NCI-H2196 (cell line): ENCODE measurements at regions not wholly inside any gene's neighbourhood (a gene's known extent, or its start where the extent isn't known, plus 50 kb on each side); places are given as distances from the start of the nearest gene placed in this dataset.
"Not testable (repeated sequence)": the region's sequence is repeated elsewhere in the genome, so short reads cannot be mapped to it uniquely, and the experiment has no call there.

Experiments
- DNase-seq: peaks from one replicate; lab custom pipeline; 2025; ENCODE audit not compliant: unreplicated experiment; lab: John Stamatoyannopoulos, UW

DNA sequence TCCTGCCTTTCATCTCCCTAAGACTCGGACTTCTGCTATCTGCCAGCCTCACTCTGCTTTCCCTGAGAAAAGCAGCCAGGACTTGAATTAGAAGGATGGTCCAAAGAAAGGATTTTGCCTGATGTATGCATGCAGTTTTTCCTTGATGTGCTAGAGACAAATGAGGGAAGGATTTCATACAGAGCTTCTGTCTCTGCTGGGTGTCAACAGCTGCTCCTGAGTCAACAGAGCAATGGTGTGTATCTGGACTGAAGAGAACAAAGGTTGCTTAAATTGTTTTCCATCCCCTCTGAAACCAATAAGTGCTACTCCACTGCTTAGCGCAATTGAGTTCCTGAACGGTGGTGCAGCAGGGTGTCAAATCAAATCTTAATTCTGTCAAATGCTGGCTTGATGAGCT is 680.6 kb upstream of the C16orf82 start:
- DNase-seq, result no peak

DNA sequence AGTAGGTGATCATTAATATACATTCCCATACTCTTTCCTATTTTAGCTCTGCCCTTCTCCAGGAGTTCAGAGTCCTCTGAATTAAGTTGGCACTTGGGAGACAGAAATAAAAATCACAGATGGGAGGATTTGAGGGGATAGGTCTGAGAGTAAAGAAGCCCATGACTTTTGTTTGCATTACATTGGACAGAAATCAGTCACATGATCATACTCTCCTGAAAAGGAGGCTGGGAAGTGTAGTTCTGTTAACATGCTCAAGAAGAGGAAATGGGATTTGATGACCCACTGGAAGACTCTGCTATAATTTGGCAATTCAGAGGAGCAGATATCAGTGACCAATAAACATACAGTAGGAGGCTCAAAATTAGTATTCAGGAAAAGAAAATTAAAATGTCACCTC is 674.9 kb upstream of the C16orf82 start:
- no peak for DNase-seq

DNA sequence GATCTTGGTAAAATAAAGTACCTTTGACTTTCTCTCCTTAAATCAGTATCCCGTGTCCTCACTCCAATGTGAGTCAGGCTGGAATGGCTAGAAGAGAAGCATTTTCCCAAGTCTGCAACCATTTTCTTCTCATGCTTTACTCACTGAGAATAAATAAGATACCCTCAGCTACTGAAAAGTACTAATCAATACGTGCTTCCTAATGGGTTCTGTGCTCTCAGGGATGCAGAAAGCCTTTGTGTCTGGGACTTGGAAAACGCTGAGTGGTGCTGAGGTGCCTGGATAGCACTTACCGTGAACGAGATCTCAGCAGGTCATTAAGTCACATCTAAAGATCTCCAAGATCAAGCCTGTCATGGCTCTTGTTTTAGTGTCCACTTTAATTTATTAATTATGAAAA is 672.3 kb upstream of the C16orf82 start:
- DNase-seq, result no peak

DNA sequence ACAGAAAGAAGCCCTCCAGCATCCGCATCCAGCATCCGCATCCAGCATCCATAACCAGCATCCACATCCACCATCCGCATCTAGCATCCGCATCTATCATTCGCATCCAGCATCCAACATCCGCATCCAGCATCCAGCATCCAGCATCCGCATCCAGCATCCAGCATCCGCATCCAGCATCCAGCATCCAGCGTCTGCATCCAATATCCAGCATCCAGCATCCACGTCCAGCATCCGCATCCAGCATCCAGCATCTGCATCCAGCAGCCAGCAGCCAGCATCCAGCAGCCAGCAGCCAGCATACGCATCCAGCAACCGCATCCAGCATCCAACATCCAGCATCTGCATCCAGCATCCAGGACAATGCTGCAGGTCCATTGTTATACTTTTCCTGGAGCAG is 671.0 kb upstream of the C16orf82 start:
- no peak for DNase-seq

DNA sequence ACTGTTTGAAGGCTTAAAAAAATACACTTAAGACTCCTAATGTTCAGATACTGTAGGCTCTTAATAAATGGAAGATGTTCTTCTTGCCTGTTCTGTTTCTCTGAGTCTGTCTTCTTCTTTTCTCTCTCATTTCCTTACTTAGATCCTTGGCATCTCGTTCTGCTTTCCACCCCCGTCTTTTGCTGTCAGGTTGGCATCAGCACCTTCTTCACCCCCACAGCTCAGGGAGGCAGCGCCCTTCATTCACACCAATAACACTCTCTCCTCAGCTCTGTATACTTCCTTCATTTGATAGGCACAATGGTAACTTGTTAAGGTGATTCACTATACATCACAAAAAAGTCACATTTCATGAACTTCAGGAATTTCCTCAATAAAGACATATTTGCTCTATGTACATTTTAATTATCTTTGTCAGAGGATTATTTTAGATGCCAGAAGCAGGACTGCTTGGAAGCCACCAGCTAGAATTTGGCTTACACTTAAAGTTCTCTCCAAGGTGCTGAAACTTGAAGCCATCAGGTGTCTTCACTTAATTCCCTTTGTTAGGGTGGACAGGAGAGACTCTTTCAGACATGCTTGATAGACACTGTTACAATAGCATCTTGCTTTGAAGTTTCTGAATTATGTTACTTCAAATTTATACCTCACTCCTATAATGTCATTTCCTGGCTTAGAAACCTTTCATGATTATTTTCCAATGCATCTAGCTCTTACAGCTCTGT is 670.1 kb upstream of the C16orf82 start:
- DNase-seq, result no peak

DNA sequence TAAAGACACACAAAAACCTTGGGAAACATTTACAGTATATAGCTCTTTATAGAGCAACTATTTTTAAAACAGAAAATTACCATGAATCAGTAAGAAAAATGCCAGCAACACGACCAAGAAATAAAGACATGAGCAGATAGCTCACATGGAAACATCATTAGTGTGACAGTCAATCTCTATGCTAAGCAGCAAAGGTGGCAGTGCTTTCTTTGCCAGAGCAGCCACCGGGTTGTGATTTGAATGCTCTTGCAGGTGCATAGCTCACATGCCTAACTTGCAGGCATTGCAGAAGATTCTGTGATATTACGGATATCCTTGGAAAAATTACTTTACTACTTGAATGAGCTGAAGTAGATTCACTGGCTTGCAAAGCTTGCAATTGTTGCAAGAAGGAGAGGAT is 652.9 kb upstream of the C16orf82 start:
- DNase-seq, result no peak

DNA sequence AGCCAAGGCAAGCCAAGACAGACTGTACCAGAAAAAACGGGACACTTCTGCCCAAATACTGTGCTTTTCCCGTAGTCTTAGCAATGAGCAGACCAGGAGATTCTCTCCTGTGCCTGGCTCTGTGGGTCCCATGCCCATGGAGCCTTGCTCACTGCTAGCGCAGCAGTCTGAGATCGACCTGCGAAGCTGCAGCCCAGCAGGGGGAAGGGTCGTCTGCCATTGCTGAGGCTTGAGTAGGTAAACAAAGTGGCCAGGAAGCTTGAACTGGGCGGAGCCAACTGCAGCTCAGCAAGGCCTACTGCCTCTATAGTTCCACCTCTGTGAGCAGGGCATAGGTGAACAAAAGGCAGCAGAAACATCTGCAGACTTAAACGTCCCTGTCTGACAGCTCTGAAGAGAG is 647.3 kb upstream of the C16orf82 start:
- DNase-seq, result not testable (repeated sequence)

DNA sequence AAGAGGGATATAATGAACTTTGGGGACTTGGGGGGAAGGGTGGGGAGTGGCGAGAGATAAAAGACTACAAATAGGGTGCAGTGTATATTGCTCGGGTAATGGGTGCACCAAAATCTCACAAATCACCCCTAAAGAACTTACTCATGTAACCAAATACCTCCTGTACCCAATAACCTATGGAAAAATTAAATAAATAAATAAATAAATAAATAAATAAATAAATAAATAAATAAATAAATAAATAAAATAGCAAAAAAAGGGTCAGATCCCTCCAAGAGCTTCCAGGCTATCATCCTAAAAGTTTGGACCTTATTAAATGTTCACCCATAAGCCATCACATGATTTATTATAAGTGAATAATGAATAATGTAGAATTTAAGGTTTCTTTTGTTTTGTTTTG is 636.1 kb upstream of the C16orf82 start:
- no peak for DNase-seq

DNA sequence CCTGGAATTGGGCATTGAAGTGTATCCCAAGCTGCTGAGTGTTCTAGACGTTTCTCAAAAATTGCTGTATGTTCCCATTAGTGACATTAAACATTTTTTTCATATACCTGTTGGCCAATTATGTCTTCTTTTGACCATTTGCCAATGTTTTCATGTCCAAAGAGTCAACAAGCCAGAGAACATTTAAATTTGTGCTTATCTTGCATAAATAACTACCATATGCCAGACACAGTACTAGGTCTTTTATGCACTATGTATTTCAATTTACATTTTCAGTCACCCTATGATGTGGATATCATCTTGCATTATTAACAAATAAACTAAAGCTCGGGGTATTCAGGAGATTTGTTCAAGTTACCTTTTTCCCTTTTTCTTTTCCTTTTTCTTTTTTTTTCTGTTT is 632.9 kb upstream of the C16orf82 start:
- no peak for DNase-seq

DNA sequence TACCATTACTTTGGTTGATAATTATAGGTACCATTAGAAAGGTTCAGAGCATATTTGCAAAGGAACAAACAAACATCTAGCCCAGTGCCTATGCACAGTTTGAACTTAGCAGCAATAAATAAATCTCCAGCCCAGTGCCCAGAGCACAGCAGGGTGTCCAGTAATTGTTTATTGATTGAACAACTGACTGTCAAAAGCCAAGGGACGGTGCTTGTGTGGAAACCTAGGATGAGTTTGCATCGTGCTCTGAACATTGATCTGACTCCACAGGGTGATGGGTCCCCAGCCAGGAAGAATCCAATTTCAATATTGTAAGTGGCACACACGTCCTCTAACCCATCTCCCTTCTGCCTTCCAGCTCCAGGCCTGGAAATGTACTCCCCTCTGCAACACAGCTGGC is 625.5 kb upstream of the C16orf82 start:
- no peak for DNase-seq

DNA sequence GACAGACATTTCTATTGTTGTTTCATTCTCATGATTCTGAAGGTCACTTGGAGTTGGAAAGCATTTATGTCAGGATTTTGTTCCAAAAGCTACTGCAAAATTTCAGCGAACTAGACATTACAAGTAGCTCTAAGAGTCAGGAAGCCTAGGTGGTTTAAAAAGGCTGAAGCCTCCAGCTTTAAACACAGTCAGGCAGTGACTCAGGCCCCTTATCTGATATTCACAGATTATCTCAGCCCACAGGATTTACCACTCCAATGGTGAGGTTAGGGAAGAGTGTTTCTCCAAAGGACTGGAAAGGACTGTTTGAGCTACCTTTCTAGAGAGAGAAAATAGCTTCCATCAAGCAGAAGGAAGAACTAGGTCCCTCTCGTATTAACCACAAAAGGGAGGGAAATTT is 624.4 kb upstream of the C16orf82 start:
- no peak for DNase-seq

DNA sequence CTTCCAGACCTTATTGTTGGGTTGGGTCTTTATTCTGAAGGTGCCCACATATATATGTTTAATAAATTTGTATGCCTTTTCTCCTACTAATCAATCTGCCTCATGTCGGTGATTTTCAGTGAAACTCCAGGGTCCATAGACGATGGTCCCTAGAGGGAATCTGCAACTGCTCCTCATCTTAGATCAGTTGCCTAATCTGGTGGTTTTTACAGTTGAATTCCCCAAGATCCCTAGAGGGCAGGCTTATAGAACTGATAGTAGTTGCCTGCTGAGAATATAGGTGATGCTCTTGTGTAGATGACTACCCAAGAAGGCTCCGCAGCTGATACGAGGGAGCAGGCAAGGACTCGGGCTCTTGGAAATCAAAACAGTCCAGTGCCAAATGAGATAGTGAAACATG is 619.2 kb upstream of the C16orf82 start:
- DNase-seq, result no peak

DNA sequence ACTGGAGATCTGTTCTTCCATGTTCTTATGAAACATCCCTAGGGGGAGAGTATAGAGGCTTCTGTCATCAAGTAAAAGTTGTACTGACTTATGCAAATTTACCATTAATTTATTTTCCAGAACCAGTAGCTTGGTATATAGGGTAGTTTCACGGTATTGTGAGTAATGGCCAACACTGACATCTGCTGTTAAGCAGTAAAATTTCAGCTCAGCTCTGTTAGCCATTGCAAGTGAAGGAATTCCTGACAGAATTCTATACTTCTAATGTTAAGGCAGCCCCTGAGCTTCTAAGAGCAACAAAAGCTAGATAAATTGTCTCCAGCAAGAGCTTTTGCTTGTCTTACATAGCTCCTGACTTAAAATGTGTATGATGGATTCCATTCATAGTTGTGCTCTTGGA is 613.5 kb upstream of the C16orf82 start:
- DNase-seq, result no peak

DNA sequence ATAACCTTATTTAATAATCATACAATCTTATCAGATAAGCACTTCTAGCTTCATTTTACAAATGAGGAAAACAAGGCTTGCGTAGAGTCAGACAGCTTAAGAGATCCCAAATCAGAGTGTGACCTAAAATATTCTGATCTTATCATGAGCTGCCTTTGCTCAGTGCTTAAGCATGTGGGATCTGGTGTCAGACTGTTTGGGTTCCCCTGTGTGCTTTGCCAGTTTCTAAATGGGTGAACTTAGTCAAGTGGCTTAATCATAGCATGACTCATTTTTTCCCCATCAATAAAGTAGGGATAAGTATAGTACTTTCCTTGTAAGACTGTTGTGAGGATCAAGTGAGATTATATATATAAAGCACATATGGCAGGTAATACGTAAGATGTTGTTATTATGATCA is 612.6 kb upstream of the C16orf82 start:
- DNase-seq, result no peak

DNA sequence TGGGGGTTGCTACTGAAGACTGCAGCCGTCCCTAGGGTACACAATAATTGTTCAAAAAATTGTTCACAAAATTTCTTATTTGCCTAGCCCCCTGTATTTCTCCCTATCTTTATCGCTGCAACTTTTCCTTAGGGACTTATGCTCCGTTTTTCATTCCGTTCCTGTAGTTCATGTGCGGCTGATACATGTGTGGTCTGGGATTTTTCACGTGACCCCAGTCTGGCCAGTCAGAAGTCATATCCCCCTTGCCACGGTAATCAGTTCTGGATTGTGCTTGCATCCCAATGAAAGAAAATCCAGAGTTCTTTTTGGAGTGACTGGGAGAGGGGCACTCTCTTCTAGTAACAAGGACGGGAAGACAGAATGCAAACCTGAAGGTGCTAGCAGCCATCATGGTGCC is 610.7 kb upstream of the C16orf82 start:
- DNase-seq, result no peak

DNA sequence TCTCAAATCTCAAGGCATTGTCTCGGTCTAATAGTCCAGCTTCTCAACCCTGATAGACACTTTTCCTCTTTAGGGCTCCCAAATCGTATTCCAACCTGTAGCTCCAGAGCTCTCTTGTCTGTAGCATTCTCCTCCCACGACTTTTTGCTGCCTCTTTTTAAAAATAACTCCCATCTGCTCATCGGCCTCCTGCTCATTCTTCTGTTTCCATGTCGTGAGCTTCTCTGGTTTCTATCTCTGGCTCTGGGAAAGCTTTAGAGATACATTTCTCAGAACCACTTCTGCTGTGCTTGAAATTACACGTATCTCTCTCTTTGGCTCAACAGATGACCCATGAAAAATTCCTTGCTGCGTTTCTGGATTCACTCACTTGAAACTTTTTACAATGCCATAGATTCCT is 609.6 kb upstream of the C16orf82 start:
- DNase-seq, result no peak

DNA sequence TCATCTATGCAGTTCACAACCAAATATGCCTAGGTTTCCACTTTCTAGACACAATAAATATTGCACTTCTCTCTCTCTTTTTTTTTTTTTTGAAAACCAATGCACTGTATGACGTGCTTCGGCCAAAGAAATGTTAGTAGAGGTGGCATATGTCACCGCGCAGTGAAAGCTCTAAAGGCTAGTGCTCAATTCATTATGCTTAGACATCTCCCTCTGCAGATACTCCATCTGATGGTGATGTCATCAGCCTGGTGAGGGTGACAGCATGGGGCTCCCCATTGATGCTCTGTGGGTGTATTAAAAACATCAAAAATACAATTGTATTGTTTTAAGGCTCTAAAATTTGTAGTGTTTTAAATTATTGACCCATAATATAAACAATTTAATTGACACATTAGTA is 608.8 kb upstream of the C16orf82 start:
- DNase-seq, result no peak

DNA sequence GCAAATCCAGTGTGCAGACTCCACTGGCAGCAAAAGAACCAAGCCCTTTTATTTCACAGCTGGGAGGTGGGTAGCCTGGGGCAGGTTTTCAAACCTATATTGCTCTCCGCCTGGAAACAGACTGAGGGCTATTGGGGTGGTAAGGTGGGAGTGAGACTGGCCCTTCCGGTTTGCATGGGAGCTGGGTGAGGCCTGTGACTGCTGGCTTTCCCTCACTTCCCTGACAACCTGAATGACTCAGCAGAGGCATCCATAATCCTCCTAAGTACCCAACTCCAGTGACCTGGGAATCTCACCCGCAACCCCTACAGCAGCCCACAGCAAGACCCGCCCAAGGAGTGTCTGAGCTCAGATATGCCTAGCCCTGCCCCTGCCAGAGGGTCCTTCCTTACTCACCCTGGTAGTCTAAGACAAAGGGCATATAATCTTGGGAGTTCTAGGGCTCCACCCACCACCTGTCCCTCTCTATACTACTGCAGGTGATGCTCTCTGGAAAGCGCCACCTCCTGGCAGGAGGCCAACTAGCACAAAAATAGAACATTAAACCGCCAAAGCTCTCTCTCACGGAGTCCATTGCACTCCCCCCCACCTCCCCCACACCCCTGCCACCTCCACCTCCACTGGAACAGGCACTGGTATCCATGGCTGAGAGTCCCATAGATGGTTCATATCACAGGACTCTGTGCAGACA is 602.0 kb upstream of the C16orf82 start:
- no peak for DNase-seq

DNA sequence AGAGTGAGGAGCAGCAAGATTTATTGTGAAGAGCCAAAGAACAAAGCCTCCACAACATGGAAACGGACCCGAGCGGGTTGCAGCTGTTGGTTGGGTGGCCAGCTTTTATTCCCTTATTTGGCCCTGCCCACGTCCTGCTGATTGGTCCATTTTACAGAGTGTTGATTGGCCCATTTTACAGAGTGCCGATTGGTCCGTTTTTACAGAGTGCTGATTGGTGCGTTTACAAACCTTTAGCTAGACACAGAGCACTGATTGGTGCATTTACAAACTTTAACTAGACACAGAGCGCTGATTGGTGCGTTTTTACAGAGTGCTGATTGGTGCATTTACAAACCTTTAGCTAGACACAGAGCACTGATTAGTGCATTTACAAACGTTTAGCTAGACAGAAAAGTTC is 592.3 kb upstream of the C16orf82 start:
- DNase-seq, result not testable (repeated sequence)

DNA sequence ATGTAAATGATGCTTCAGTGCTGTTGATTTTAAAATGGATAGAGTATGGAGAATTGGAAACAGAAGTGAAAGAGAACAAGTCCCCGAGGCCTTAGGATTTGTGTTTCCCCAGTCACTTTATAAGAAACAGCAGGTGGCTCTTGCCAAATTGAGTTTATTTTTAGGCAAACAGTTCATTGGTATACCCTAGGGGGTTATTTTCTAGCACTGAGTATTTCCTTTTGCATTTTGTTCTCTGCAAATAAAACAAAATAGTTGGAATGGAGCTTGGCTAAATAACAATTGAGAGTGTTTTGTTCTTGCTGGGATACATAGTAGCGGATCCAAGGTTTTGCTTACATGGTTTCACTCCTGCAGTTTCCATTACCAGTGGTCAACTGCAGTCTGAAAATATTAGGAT is 591.1 kb upstream of the C16orf82 start:
- no peak for DNase-seq

DNA sequence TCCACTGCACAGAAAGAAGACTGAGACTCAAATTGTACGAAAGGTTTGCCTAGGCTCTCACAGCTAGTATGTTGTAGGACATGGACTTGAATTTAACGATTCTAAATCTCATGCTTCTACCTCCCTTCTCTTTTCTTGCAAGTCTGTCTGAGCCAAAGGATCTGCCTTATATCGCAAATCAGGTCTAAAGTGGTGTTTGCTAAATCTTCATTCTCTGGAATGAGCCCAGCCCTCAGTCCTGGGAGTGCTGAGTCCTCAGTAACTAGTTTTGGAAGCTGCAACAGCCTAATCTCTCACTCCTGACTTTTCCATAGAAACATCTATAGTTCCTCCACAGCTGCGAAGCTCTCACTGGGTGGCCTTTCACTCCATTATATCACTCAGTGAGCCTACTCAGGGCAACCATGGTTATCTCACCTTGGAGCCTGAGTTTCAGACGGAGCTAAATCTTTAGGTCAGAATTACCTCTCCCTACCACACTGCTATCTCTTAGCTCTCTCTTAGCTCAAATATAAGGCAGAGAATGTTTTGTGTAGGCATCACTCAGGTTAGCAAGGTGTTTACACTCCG is 575.5 kb upstream of the C16orf82 start:
- no peak for DNase-seq

DNA sequence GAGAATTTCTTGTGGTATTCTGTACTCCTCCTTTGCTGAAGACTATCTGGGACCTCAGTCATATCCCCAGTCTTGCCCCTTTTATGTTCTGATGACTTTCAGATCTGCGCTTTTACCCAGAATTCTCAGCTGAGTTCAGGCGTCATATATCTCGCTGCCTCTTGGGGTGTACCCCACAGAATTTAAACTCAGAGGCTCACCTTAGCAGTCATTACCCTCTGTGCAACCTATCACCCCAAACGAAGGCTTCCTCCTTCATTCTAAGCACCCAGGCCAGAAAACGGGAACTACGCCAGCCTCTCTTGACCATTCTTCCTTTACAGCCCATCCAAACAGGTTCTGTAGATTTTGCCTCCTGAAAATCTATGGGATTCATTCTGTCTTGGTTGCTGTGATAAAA is 574.8 kb upstream of the C16orf82 start:
- no peak for DNase-seq

DNA sequence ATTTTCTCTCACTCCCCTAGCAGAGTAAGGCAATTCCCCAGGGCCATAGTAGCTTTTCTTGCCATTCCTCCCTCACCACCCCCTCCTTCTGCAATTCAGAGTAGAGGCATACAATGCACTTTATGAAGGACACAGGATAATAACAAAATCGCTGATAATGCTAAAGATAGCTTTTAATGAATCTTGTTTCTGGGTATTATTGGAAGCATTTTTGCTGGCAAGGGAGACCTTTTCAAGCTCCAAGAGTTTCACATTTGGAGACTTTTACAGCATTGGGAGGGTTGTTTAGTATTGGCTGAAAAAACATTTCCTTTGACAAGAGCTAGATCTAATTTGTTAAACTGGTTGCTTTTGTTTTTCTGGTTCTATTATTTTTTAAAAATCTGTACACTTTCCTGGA is 573.0 kb upstream of the C16orf82 start:
- DNase-seq, result no peak
